CD4-positive, alpha-beta T cell (primary cell): ENCODE measurements at regions not wholly inside any gene's neighbourhood (a gene's known extent, or its start where the extent isn't known, plus 50 kb on each side); places are given as distances from the start of the nearest gene placed in this dataset.

Experiments
- ATAC-seq: fragments of 200-7000 bp; cut with Tn5 transposase; one replicate; pipeline ENCODE4 v1.10.0; 2022; ENCODE audit warnings: mild to moderate bottlenecking; ENCODE audit not compliant: poor library complexity
- CTCF ChIA-PET: fragments of 350-600 bp; sonication (Branson Sonifier 250); formaldehyde crosslinking; loops from one replicate; lab custom pipeline; 2021; ENCODE audit warnings: antibody characterized with exemption, inconsistent platforms; lab: Charles Lee
- POLR2A ChIA-PET: fragments of 350-600 bp; sonication (Branson Sonifier 250); formaldehyde crosslinking; loops from one replicate; lab custom pipeline; 2021; ENCODE audit warnings: antibody characterized with exemption, inconsistent platforms; lab: Charles Lee
- DNase-seq, 14 experiments: peaks; one replicate each; pipeline ENCODE4 v3.0.0-alpha.2; 2013 to 2020; ENCODE audit warnings: mixed read lengths in 2 of 14
- H3K27ac ChIP-seq, 2 donors: one replicate each; pipeline versions ENCODE4 v1.5.1 to v1.7.0; 2013; ENCODE audit warnings: low read length in 2 of 2, low read depth in 1 of 2, mild to moderate bottlenecking in 1 of 2
- H3K27me3 ChIP-seq, 2 experiments: 1 replicate in 1 of 2; 2 replicates in 1 of 2; pipeline versions ENCODE4 v1.6.1 to v1.7.0; 2013; ENCODE audit warnings: low read length in 2 of 2, control low read depth in 1 of 2, mild to moderate bottlenecking in 1 of 2, moderate library complexity in 1 of 2; ENCODE audit not compliant: insufficient read depth in 2 of 2, control insufficient read depth in 1 of 2
- H3K36me3 ChIP-seq: one replicate; pipeline ENCODE4 v1.6.1; 2013; ENCODE audit warnings: low read length, control low read depth; ENCODE audit not compliant: insufficient read depth
- H3K4me1 ChIP-seq: one replicate; pipeline ENCODE4 v1.6.1; 2013; ENCODE audit warnings: low read length, control low read depth; ENCODE audit not compliant: insufficient read depth
- H3K4me3 ChIP-seq: one replicate; pipeline ENCODE4 v1.5.1; 2013; ENCODE audit warnings: mild to moderate bottlenecking, low read length, moderate library complexity
- H3K9me3 ChIP-seq, 2 experiments: 1 replicate in 1 of 2; 2 replicates in 1 of 2; pipeline versions ENCODE4 v1.6.1 to v1.7.0; 2013; ENCODE audit warnings: low read length in 2 of 2, mild to moderate bottlenecking in 2 of 2, control low read depth in 1 of 2, moderate library complexity in 1 of 2; ENCODE audit not compliant: control insufficient read depth in 1 of 2, insufficient read depth in 1 of 2
- H3K27ac Mint-ChIP-seq: one replicate; pipeline ENCODE4 v1.8.0; 2020; ENCODE audit warnings: mixed read lengths
- H3K27me3 Mint-ChIP-seq: one replicate; pipeline ENCODE4 v1.8.0; 2021; ENCODE audit warnings: mixed read lengths
- H3K36me3 Mint-ChIP-seq: one replicate; pipeline ENCODE4 v1.8.0; 2021; ENCODE audit warnings: low read depth, mixed read lengths
- H3K4me1 Mint-ChIP-seq: one replicate; pipeline ENCODE4 v1.8.0; 2021; ENCODE audit warnings: low read depth, mixed read lengths
- H3K4me3 Mint-ChIP-seq: one replicate; pipeline ENCODE4 v1.8.0; 2020; ENCODE audit warnings: mild to moderate bottlenecking, mixed read lengths
- H3K9me3 Mint-ChIP-seq: one replicate; pipeline ENCODE4 v1.8.0; 2020; ENCODE audit warnings: mixed read lengths
- CTCF ChIP-seq: fragments of 200-600 bp; IDR thresholded peaks from one replicate; pipeline ENCODE4 v1.8.0; 2022; ENCODE audit warnings: antibody characterized with exemption, mild to moderate bottlenecking
- intact Hi-C, 2 experiments: fragments of 100-400 bp; cut with DNase I in 1 of 2; cut with micrococcal nuclease in 1 of 2; formaldehyde crosslinking; loops; one replicate each; pipeline versions ENCODE4 v1.15.1 to v1.9.0; 2023 to 2025; cut with DNase I, micrococcal nuclease

GRCh38 chr1:37133276-37134145, 99.2 kb upstream of the GRIK3 start:
- Mint-ChIP-seq H3K27me3 (peaks cover 49% of the 10 kb centered on the region), H3K4me1 (no peaks in the 10 kb centered on the region), H3K27ac (no peak overlapping the region), H3K9me3 (peaks cover 3% of the 10 kb centered on the region), H3K4me3 (no peak overlapping the region), H3K36me3 (no peaks in the 10 kb centered on the region)
- H3K4me1 ChIP-seq: no peaks in the 10 kb centered on the region
- H3K36me3 ChIP-seq: no peaks in the 10 kb centered on the region
- no peak overlapping the region for H3K27ac ChIP-seq
- H3K9me3 ChIP-seq: peaks cover 0 to 10% of the 10 kb centered on the region in 2 experiments
- peaks cover 0 to 11% of the 10 kb centered on the region in 2 experiments for H3K27me3 ChIP-seq
- ATAC-seq (no peak), DNase-seq (no peak)
- no peak overlapping the region for H3K4me3 ChIP-seq
- TF ChIP-seq CTCF: no peak
- CTCF ChIA-PET: no interaction called here
- POLR2A ChIA-PET: no interaction called here
- intact Hi-C loops: no loop called here

GRCh38 chr1:37134599-37134998, 100.3 kb upstream of the GRIK3 start:
- no peak for DNase-seq
- TF ChIP-seq CTCF: no peak
- Mint-ChIP-seq H3K4me1 (no peaks in the 10 kb centered on the region), H3K9me3 (peaks cover 3% of the 10 kb centered on the region), H3K4me3 (no peak overlapping the region), H3K27ac (no peak overlapping the region), H3K27me3 (peaks cover 40% of the 10 kb centered on the region), H3K36me3 (no peaks in the 10 kb centered on the region)
- Histone ChIP-seq H3K9me3 (peaks cover 0 to 10% of the 10 kb centered on the region in 2 experiments), H3K36me3 (no peaks in the 10 kb centered on the region), H3K4me1 (no peaks in the 10 kb centered on the region), H3K4me3 (no peak overlapping the region), H3K27ac (no peak overlapping the region), H3K27me3 (peaks cover 0 to 11% of the 10 kb centered on the region in 2 experiments)
- intact Hi-C loops: no loop called here
- no peak for ATAC-seq
- ChIA-PET POLR2A (no interaction called here), CTCF (no interaction called here)

GRCh38 chr1:37135032-37135431, 100.7 kb upstream of the GRIK3 start:
- H3K4me1 Mint-ChIP-seq: no peaks in the 10 kb centered on the region
- no peaks in the 10 kb centered on the region for H3K4me1 ChIP-seq
- no peak overlapping the region for H3K4me3 Mint-ChIP-seq
- H3K36me3 Mint-ChIP-seq: no peaks in the 10 kb centered on the region
- intact Hi-C loops: no loop called here
- POLR2A ChIA-PET: no interaction called here
- CTCF ChIA-PET: no interaction called here
- ATAC-seq: no peak
- no peak overlapping the region for H3K27ac ChIP-seq
- peaks cover 40% of the 10 kb centered on the region for H3K27me3 Mint-ChIP-seq
- DNase-seq: no peak
- TF ChIP-seq CTCF: no peak
- H3K4me3 ChIP-seq: no peak overlapping the region
- no peak overlapping the region for H3K27ac Mint-ChIP-seq
- H3K36me3 ChIP-seq: no peaks in the 10 kb centered on the region
- peaks cover 0 to 10% of the 10 kb centered on the region in 2 experiments for H3K9me3 ChIP-seq
- peaks cover 3% of the 10 kb centered on the region for H3K9me3 Mint-ChIP-seq
- H3K27me3 ChIP-seq: peaks cover 0 to 11% of the 10 kb centered on the region in 2 experiments
